Stimulated activated naive CD8-positive, alpha-beta T cell treated with anti-CD3 and anti-CD28 coated beads, Interleukin-15, amount 100 ng/mL, for 72 hours (primary cell): ENCODE measurements at regions not wholly inside any gene's neighbourhood (a gene's known extent, or its start where the extent isn't known, plus 50 kb on each side); places are given as distances from the start of the nearest gene placed in this dataset.

Experiments
- ATAC-seq: fragments of 150-1000 bp; cut with Tn5 transposase; 2 replicates; pipeline ENCODE4 v1.10.0; 2021; ENCODE audit warnings: mild to moderate bottlenecking, moderate library complexity
- DNase-seq, 2 donors: peaks; one replicate each; pipeline ENCODE4 v3.0.0; 2021 to 2022
- H3K27ac Mint-ChIP-seq, 2 donors: one replicate each; pipeline ENCODE4 v1.8.0; 2022; ENCODE audit warnings: mild to moderate bottlenecking in 2 of 2, mixed read lengths in 2 of 2, moderate library complexity in 2 of 2
- H3K27me3 Mint-ChIP-seq: one replicate; pipeline ENCODE4 v1.8.0; 2022; ENCODE audit warnings: mixed read lengths
- H3K4me1 Mint-ChIP-seq: one replicate; pipeline ENCODE4 v1.8.0; 2022; ENCODE audit warnings: mild to moderate bottlenecking, mixed read lengths
- H3K4me3 Mint-ChIP-seq, 2 donors: one replicate each; pipeline ENCODE4 v1.8.0; 2022; ENCODE audit warnings: mild to moderate bottlenecking in 2 of 2, mixed read lengths in 2 of 2, moderate library complexity in 1 of 2
- H3K9me3 Mint-ChIP-seq, 2 donors: one replicate each; pipeline ENCODE4 v1.8.0; 2022; ENCODE audit warnings: mixed read lengths in 2 of 2

DNA sequence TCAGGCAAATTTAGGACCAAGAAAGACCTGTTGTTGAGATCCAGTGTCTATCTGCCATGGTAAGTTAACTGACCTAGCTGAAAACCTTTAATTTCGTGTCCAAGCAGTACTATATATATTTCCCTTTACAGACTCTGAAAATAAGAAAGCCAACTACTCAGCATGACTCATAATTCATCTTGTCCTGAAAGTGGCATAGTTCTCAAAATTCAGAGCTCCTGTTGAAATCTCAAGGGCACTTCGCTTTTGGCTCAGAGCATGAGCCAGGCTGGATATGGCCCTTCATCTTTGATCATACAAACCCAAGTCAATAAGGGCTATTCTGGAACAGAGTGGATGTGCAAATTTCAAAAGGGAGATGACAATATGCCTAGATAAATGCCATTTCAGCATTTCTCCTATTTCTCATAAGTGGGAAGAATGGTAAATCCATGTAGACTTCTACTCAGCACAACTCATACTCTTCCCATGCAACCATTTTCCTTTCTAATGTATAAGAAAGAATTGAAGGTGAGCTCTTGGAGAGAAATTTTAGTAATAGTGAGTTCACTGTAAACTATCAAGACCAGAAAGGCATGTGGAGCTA lies 567.9 kb upstream of the DAB2 start:
- no peak overlapping the region for H3K4me3 Mint-ChIP-seq
- ATAC-seq (no peak), DNase-seq (no peak)
- no peak overlapping the region for H3K27ac Mint-ChIP-seq
- no peaks in the 10 kb centered on the region for H3K9me3 Mint-ChIP-seq
- H3K4me1 Mint-ChIP-seq: no peaks in the 10 kb centered on the region
- H3K27me3 Mint-ChIP-seq: peaks cover 23% of the 10 kb centered on the region

DNA sequence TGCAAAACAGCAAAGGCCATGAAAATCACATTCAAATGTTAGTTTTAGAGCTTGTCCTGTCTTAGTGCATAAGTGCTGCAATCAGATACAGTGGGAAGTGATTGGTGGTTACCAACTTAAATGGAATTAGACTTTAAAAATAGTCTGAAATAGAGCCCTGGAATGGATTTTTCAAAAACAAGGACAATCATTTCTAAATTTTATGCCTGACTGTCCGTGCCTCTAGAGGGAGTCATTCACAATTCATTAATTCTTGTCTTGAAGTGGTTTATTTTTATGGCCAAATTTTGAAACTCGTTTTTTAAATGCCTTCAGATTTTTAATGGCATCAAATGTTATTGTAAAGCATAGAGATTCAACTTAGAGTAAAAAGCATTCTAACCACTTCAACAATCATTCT lies 561.8 kb upstream of the DAB2 start:
- H3K4me1 Mint-ChIP-seq: no peaks in the 10 kb centered on the region
- no peaks in the 10 kb centered on the region for H3K9me3 Mint-ChIP-seq
- no peak for ATAC-seq

DNA sequence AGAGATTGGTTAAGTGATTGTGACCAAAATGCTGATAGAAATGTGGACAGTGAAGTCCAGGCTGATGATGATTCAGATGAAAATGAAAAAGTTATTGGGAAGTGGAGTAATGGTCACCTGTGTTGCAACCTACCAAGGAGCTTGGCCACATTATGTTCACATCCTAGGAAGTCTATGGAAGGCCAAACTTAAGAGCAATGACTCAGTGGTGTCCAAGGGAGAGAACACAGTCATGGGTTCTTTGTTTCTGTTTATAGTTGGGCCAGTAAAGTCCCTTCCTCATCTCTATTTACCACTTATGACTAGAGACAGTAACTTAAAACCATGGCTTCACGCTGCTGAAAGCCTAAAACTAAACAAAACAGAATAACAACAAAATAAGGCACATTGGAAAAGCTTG lies 555.3 kb upstream of the DAB2 start:
- H3K4me1 Mint-ChIP-seq: no peaks in the 10 kb centered on the region

More for the DNA sequence above, 561.8 kb upstream of the DAB2 start:
- DNase-seq: no peak
- no peak overlapping the region for H3K4me3 Mint-ChIP-seq
- peaks cover 13% of the 10 kb centered on the region for H3K27me3 Mint-ChIP-seq
- H3K27ac Mint-ChIP-seq: no peak overlapping the region

DNA sequence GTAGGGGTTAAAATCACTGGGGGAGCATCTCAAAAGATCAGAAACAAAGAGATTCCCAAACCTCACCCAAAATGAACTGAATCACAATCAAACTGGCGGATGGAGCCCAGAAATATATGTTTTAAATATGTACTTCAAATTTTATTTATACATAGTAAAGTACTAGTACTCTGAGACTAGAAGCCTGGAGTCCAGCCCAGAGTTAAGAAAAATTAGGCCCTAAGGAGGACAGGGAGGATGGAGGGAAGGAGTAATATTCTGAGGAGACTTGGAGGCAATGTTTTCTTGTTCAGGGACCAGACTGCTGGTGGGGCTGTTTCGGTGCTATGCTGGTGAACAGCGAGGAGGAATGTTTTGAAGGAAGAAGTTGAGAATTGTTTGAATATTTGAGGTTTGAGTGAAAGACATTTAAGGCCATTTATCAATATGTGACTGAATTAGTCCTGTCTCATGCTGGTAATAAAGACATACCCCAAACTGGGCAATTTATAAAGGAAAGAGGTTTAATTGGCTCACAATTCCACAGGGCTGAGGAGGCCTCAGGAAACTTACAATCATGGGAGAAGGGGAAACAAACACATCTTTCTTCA lies 552.4 kb upstream of the DAB2 start:
- no peaks in the 10 kb centered on the region for H3K4me1 Mint-ChIP-seq
- peaks cover 0 to 7% of the 10 kb centered on the region in 2 donors for H3K9me3 Mint-ChIP-seq
- no peak for ATAC-seq
- no peaks in the 10 kb centered on the region for H3K27me3 Mint-ChIP-seq
- no peak for DNase-seq
- H3K27ac Mint-ChIP-seq: no peak overlapping the region
- H3K4me3 Mint-ChIP-seq: no peak overlapping the region

More for the DNA sequence above, 555.3 kb upstream of the DAB2 start:
- DNase-seq (no peak), ATAC-seq (no peak)
- Mint-ChIP-seq H3K27me3 (no peaks in the 10 kb centered on the region), H3K27ac (no peak overlapping the region), H3K4me3 (no peak overlapping the region), H3K9me3 (no peaks in the 10 kb centered on the region)

- Mint-ChIP-seq H3K27ac (no peak overlapping the region), H3K9me3 (peaks cover 0 to 7% of the 10 kb centered on the region in 2 donors), H3K4me3 (no peak overlapping the region), H3K27me3 (peaks cover 7% of the 10 kb centered on the region), H3K4me1 (no peaks in the 10 kb centered on the region)
- no peak for DNase-seq
- no peak for ATAC-seq
These were observed 545.5 kb upstream of the DAB2 start for GRCh38 chr5:39970117-39970798.

- H3K4me1 Mint-ChIP-seq: no peaks in the 10 kb centered on the region
- H3K4me3 Mint-ChIP-seq: no peak overlapping the region
- ATAC-seq (no peak), DNase-seq (no peak)
- H3K27me3 Mint-ChIP-seq: peaks cover 7% of the 10 kb centered on the region
- H3K9me3 Mint-ChIP-seq: no peaks in the 10 kb centered on the region
- no peak overlapping the region for H3K27ac Mint-ChIP-seq
These were observed 543.6 kb upstream of the DAB2 start for GRCh38 chr5:39968381-39968780.

DNA sequence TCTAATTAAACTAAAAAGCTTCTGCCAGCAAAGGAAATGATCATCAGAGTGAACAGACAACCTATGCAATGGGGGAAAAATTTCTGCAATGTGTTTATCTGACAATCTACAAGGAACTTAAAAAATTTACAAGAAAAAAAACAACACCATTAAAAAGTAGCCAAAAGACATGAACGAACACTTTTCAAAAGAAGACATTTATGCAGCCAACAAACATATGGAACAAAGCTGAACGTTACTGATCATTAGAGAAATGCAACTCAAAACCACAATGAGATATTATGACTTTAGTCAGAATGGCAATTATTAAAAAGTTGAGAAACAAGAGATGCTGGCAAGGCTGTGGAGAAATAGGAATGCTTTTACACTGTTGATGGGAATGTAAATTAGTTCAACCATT lies 530.4 kb upstream of the DAB2 start:
- Mint-ChIP-seq H3K9me3 (peaks cover 0 to 4% of the 10 kb centered on the region in 2 donors), H3K4me1 (no peaks in the 10 kb centered on the region), H3K27ac (no peak overlapping the region), H3K4me3 (no peak overlapping the region), H3K27me3 (no peaks in the 10 kb centered on the region)
- no peak for DNase-seq
- ATAC-seq: no peak

DNA sequence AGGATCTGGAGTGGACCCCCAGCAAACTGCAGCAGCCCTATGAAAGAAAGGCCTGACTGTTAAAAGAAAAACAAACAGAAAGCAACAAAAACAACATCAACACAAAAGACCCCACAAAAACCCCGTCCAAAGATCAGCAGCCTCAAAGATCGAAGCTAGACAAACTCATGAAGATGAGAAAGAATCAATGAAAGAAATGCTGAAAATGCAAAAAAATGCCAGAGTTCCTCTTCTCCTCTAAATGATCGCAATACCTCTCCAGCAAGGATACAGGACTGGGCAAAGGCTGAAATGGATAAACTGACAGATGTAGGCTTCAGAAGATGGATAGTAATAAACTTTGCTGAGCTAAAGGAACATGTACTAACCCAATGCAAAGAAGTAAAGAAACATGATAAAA lies 526.3 kb upstream of the DAB2 start:
- H3K4me3 Mint-ChIP-seq: no peak overlapping the region
- no peak for DNase-seq
- no peaks in the 10 kb centered on the region for H3K4me1 Mint-ChIP-seq
- no peak overlapping the region for H3K27ac Mint-ChIP-seq
- no peak for ATAC-seq
- H3K9me3 Mint-ChIP-seq: peaks cover 0 to 4% of the 10 kb centered on the region in 2 donors
- no peaks in the 10 kb centered on the region for H3K27me3 Mint-ChIP-seq

DNA sequence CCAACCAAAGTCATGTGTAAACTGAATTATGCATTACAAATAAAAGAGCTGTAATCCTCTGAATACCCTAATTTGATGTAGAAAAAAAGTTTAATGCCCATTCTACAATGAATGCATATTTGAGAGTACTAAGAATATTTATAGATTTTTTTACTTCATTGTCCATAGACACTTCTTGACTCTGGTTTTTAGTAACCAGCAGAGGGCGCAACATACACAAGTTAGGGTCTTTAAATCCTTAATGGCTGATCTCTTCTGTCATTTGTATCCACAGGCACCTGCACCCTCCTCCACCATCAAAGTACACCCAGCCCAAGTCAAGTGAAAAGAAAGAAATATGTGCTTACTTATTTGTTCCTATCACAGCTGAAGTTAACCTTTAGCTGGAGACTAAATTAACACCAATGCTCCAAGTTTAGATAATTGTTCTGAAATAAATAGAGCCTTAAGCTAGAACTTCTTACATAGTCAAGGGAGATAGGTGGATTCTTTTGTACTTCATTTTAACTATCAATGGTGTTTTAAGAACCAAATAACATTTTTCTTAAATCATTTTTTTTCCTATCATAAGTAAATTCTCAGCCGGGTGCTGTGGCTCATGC lies 524.2 kb upstream of the DAB2 start:
- H3K27me3 Mint-ChIP-seq: no peaks in the 10 kb centered on the region
- H3K27ac Mint-ChIP-seq: no peak overlapping the region
- no peak overlapping the region for H3K4me3 Mint-ChIP-seq
- DNase-seq (peak; percentile 52 to 60), ATAC-seq (peak; percentile 82)
- H3K9me3 Mint-ChIP-seq: peaks cover 0 to 4% of the 10 kb centered on the region in 2 donors
- no peaks in the 10 kb centered on the region for H3K4me1 Mint-ChIP-seq

DNA sequence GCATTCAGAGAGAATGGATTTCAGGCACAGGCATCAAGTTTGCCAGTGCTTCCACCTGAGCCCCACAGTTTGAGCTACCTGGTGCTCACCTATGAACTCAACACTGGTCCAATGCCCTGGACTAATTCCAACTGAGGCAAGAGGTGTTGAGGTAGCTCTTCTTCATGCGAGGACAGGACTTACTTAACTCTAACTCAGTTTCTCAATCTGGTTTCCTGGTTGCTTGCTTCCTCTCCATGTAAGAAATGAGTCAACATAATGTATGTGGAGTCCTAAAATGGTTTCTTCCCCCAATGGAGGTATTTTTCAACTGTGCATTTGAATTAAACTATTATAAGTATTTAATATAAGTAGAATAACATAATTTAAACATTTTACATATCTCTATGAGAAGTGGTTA lies 523.6 kb upstream of the DAB2 start:
- DNase-seq: no peak
- H3K4me1 Mint-ChIP-seq: no peaks in the 10 kb centered on the region
- H3K27ac Mint-ChIP-seq: no peak overlapping the region
- no peak overlapping the region for H3K4me3 Mint-ChIP-seq
- H3K9me3 Mint-ChIP-seq: peaks cover 0 to 4% of the 10 kb centered on the region in 2 donors
- no peak for ATAC-seq
- no peaks in the 10 kb centered on the region for H3K27me3 Mint-ChIP-seq

DNA sequence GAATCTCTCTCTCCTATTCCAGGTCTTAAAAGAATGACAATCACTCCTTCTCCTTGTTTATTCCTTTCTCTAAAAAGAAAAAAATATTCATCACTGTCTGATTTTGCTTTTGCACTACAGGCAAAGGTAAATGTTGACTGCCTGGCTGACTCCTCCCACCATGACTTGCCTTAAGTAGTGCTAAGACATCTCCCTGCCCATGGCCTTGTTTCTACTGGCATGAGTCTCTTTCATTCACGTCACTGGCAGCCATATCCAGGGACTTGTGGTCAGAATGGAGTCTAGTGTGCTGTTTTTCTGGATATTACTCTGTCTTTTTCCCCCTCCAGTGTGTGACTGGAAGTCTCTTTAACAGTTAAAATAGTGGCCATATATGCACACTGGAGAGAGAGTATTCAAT lies 522.9 kb upstream of the DAB2 start:
- peaks cover 0 to under 1% of the 10 kb centered on the region in 2 donors for H3K9me3 Mint-ChIP-seq
- no peak overlapping the region for H3K27ac Mint-ChIP-seq
- H3K27me3 Mint-ChIP-seq: no peaks in the 10 kb centered on the region
- ATAC-seq: no peak
- no peak overlapping the region for H3K4me3 Mint-ChIP-seq
- no peak for DNase-seq
- H3K4me1 Mint-ChIP-seq: no peaks in the 10 kb centered on the region

DNA sequence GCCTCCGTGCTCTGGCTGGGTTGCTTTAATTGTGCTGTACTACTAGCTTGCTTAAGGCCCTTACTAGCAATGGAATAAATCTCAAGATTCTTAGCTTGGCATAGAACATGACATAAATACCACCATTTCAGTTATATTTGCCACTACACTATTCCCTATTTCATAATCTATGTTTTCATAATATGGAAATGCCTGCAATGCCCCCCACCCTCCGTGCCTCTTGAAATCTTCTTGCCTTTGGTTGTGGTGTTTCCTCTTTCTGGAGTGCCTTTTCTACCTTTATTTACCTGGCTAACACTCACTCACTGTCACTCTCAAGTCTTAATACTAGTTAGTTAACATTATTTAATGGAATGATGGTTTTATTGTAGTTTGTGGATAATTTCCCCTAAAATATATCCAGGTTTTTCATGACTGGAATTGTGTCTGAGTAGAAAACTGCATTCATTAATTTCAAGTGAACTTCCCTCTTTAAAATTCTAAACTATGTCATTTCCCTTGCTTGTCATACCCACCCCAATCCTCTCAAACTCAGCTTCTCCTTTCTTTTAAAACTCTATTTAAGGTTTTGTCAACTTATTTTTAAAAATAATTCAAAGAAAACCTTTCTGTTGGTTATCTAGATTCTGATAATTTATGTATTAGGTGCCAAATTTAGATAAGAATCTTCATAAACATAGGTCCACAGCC lies 521.7 kb upstream of the DAB2 start:
- ATAC-seq (no peak), DNase-seq (no peak)
- Mint-ChIP-seq H3K9me3 (no peaks in the 10 kb centered on the region), H3K27me3 (no peaks in the 10 kb centered on the region), H3K27ac (peak overlapping the region in 1 of 2 donors; percentile 20), H3K4me1 (no peaks in the 10 kb centered on the region), H3K4me3 (no peak overlapping the region)

DNA sequence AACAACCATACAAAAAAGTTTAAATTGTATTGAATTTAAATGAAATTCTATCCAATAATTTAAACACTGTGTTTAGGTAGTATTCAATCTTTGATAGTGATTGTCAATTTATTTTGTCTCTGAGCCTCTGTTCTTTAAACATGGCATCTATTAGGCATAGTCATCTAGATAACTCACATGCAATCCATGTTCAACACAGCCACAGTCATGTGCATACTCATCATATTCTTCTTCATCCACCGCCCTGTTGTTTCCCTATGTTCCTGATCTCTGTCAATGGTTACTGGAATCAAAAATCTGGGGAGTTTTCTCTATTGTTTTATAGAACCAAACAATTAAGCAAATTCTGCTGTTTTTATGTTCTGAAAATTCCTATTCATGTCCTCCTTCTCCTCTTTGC lies 521.1 kb upstream of the DAB2 start:
- H3K4me1 Mint-ChIP-seq: no peaks in the 10 kb centered on the region
- no peaks in the 10 kb centered on the region for H3K9me3 Mint-ChIP-seq
- no peak overlapping the region for H3K4me3 Mint-ChIP-seq
- no peak for DNase-seq
- H3K27ac Mint-ChIP-seq: no peak overlapping the region
- ATAC-seq: no peak
- H3K27me3 Mint-ChIP-seq: no peaks in the 10 kb centered on the region

- Mint-ChIP-seq H3K9me3 (no peaks in the 10 kb centered on the region), H3K4me1 (no peaks in the 10 kb centered on the region), H3K27me3 (no peaks in the 10 kb centered on the region), H3K27ac (no peak overlapping the region), H3K4me3 (no peak overlapping the region)
- ATAC-seq (no peak), DNase-seq (no peak)
These were observed 519.0 kb upstream of the DAB2 start for GRCh38 chr5:39943811-39944210.

- Mint-ChIP-seq H3K9me3 (no peaks in the 10 kb centered on the region), H3K4me3 (no peak overlapping the region), H3K4me1 (no peaks in the 10 kb centered on the region), H3K27me3 (no peaks in the 10 kb centered on the region), H3K27ac (no peak overlapping the region)
- ATAC-seq: no peak
- no peak for DNase-seq
These were observed 517.8 kb upstream of the DAB2 start for GRCh38 chr5:39942606-39943005.

- Mint-ChIP-seq H3K27me3 (no peaks in the 10 kb centered on the region), H3K4me3 (no peak overlapping the region), H3K9me3 (no peaks in the 10 kb centered on the region), H3K4me1 (no peaks in the 10 kb centered on the region), H3K27ac (no peak overlapping the region)
- ATAC-seq: no peak
- no peak for DNase-seq
These were observed 516.6 kb upstream of the DAB2 start for GRCh38 chr5:39941416-39941815.
